ENCODE measurements at regions not wholly inside any gene's neighbourhood (a gene's known extent, or its start where the extent isn't known, plus 50 kb on each side); places are given as distances from the start of the nearest gene placed in this dataset.

DNA sequence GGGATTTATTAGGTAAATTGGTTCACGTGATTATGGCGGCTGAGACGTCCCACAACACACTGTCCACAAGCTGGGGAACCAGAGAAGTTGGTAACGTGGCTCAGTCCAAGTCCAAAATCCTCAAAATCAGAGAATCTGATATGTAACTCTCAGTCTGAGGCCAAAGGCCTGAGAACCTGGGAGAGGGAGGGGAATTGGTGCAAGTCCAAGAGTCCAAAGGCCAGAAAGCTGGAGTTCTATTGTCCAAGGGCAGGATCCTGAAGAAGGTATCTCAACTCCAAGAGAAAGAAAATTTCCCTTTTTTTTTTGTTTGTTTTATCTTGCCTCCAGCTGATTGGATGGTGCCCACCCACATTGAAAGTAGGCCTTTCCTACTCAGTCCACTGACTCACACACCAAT, 83.8 kb downstream of the PRDM9 start:
- no peak for TF ChIP-seq EED (IDR thresholded peaks at IDR 0.05; ENCODE audit: low read depth)
- TF ChIP-seq, protein P1, sequence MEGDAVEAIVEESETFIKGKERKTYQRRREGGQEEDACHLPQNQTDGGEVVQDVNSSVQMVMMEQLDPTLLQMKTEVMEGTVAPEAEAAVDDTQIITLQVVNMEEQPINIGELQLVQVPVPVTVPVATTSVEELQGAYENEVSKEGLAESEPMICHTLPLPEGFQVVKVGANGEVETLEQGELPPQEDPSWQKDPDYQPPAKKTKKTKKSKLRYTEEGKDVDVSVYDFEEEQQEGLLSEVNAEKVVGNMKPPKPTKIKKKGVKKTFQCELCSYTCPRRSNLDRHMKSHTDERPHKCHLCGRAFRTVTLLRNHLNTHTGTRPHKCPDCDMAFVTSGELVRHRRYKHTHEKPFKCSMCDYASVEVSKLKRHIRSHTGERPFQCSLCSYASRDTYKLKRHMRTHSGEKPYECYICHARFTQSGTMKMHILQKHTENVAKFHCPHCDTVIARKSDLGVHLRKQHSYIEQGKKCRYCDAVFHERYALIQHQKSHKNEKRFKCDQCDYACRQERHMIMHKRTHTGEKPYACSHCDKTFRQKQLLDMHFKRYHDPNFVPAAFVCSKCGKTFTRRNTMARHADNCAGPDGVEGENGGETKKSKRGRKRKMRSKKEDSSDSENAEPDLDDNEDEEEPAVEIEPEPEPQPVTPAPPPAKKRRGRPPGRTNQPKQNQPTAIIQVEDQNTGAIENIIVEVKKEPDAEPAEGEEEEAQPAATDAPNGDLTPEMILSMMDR (IDR thresholded peaks at IDR 0.05 in 2 of 3, conservative IDR thresholded peaks at IDR 0.05 in 1 of 3; ENCODE audit: control insufficient read depth in 2 of 3, extremely low read depth in 1 of 3, insufficient read depth in 1 of 3, low read depth in 3 of 3, low read length in 3 of 3): no peak

Data from GM12878 (cell line).